ENCODE measurements at regions not wholly inside any gene's neighbourhood (a gene's known extent, or its start where the extent isn't known, plus 50 kb on each side); places are given as distances from the start of the nearest gene placed in this dataset.
"Not testable (repeated sequence)": the region's sequence is repeated elsewhere in the genome, so short reads cannot be mapped to it uniquely, and the experiment has no call there.

DNA sequence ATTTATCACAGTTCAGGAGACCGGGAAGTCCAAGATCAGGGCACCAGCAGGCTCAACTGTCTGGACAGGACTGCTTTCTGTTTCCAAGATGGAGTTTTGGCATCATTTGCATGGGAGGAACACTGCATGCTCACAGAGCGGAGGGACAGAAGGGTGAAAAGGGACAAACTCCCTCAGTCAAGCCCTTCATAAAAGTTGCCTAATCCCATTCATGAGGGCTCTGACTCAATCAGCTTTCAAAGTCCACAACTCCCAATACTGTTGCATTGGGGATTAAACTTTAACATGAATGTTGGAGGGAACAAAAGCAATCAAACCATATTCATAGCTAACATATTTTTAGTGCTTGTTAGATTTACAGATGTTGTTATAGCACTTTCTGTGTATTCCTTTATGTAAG lies 158.9 kb upstream of the MAD2L1 start:
- TF ChIP-seq ZNF274 (IDR thresholded peaks at IDR 0.05; ENCODE audit: low read depth, low read length) (no peak), SUZ12 (IDR thresholded peaks at IDR 0.05; ENCODE audit: extremely low read depth, insufficient read depth, insufficient read length) (no peak), YY1 (IDR thresholded peaks at IDR 0.05; ENCODE audit: insufficient read depth, insufficient read length) (no peak)
- H3K4me3 ChIP-seq (ENCODE audit: insufficient read length, low read depth), result no peak overlapping the region
- no peak for DNase-seq (ENCODE audit: low read depth, low spot score)
- no peaks in the 10 kb centered on the region for H3K4me1 ChIP-seq (ENCODE audit: insufficient read depth, insufficient read length)
- H3K9me3 ChIP-seq (ENCODE audit: insufficient read depth, low read length), result no peaks in the 10 kb centered on the region
- no peaks in the 10 kb centered on the region for H3K27me3 ChIP-seq (ENCODE audit: insufficient read depth, insufficient read length)
- H3K36me3 ChIP-seq (ENCODE audit: insufficient read depth, insufficient read length, low read length), result no peaks in the 10 kb centered on the region
- no peak overlapping the region for H3K9ac ChIP-seq (ENCODE audit: insufficient read length, low read depth)

DNA sequence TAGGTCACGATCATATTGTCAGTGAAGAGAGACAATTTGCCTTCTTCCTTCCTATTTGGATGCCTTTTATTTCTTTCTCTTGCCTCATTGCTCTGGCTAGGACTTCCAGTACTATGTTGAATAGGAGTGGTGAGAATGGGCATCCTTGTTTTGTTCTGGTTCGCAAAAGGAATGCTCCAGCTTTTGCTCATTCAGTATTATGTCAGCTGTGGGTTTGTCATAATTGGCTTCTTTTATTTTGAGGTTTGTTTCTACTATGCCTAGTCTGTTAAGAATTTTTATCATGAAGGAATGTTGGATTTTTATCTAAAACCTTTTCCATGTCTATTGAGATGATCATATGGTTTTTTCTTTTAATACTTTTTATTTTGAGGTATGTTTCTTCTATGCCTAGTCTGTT lies 152.3 kb upstream of the MAD2L1 start:
- TF ChIP-seq SUZ12 (IDR thresholded peaks at IDR 0.05; ENCODE audit: extremely low read depth, insufficient read depth, insufficient read length) (no peak), ZNF274 (IDR thresholded peaks at IDR 0.05; ENCODE audit: low read depth, low read length) (no peak), YY1 (IDR thresholded peaks at IDR 0.05; ENCODE audit: insufficient read depth, insufficient read length) (no peak)
- no peaks in the 10 kb centered on the region for H3K4me1 ChIP-seq (ENCODE audit: insufficient read depth, insufficient read length)
- no peaks in the 10 kb centered on the region for H3K27me3 ChIP-seq (ENCODE audit: insufficient read depth, insufficient read length)
- H3K9me3 ChIP-seq (ENCODE audit: insufficient read depth, low read length), result no peaks in the 10 kb centered on the region
- no peak overlapping the region for H3K9ac ChIP-seq (ENCODE audit: insufficient read length, low read depth)
- no peak for DNase-seq (ENCODE audit: low read depth, low spot score)
- H3K4me3 ChIP-seq (ENCODE audit: insufficient read length, low read depth), result no peak overlapping the region
- no peaks in the 10 kb centered on the region for H3K36me3 ChIP-seq (ENCODE audit: insufficient read depth, insufficient read length, low read length)

DNA sequence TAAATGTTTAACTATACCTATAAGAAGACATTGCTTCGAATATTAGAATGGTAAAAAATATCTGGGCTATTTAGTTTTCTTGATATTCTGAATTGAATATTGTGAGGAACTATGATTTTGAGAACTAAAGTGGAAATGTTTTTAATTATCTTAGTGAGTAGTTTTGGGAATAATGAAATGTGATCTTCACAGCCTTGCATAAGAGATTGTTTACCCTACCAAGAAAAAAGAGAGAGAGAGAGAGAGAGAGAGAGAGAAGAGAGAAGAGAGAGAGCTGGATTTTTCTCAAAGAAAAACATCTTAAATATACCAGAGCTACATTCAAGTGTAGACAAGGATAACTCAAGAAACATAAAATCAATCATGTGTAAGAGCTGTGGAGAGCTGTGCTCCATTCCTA lies 148.7 kb upstream of the MAD2L1 start:
- H3K4me1 ChIP-seq (ENCODE audit: insufficient read depth, insufficient read length), result no peaks in the 10 kb centered on the region

DNA sequence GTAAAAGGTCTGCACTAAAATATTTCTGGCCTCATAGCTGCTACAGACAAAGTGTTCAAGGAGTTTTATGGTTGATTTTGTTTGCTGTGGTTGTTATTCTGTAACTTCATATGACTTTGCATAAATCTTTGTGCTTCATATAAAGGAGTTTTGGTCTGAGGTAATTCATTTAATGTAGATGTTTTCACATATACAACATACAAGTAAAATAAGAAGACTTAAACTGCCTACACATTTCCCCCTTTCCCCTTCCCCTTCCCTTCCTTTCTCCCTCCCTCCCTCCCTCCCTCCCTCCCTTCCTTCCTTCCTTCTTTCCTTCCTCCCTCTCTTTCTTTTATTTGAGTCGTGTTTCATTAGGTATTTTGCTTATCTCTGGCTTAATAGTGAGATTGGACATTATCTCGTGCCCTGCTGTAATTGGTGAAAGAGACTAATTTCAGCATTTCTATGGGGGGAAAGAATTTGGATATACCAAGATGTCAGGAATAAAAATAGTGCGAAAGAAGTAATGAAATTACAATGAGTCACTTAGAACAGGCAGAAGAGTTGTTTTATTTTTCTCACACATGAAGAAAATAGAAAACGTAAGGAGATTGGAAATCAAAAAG lies 144.9 kb upstream of the MAD2L1 start:
- no peak overlapping the region for H3K9ac ChIP-seq (ENCODE audit: insufficient read length, low read depth)
- H3K4me1 ChIP-seq (ENCODE audit: insufficient read depth, insufficient read length), result no peaks in the 10 kb centered on the region
- no peak for DNase-seq (ENCODE audit: low read depth, low spot score)
- H3K4me3 ChIP-seq (ENCODE audit: insufficient read length, low read depth), result no peak overlapping the region
- H3K27me3 ChIP-seq (ENCODE audit: insufficient read depth, insufficient read length), result no peaks in the 10 kb centered on the region
- H3K36me3 ChIP-seq (ENCODE audit: insufficient read depth, insufficient read length, low read length), result no peaks in the 10 kb centered on the region
- H3K9me3 ChIP-seq (ENCODE audit: insufficient read depth, low read length), result no peaks in the 10 kb centered on the region
- TF ChIP-seq SUZ12 (IDR thresholded peaks at IDR 0.05; ENCODE audit: extremely low read depth, insufficient read depth, insufficient read length), result no peak

More for the DNA sequence above, 148.7 kb upstream of the MAD2L1 start:
- Histone ChIP-seq H3K27me3 (ENCODE audit: insufficient read depth, insufficient read length) (no peaks in the 10 kb centered on the region), H3K36me3 (ENCODE audit: insufficient read depth, insufficient read length, low read length) (no peaks in the 10 kb centered on the region), H3K4me3 (ENCODE audit: insufficient read length, low read depth) (no peak overlapping the region), H3K9me3 (ENCODE audit: insufficient read depth, low read length) (no peaks in the 10 kb centered on the region), H3K9ac (ENCODE audit: insufficient read length, low read depth) (no peak overlapping the region)
- no peak for TF ChIP-seq YY1 (IDR thresholded peaks at IDR 0.05; ENCODE audit: insufficient read depth, insufficient read length)
- TF ChIP-seq SUZ12 (IDR thresholded peaks at IDR 0.05; ENCODE audit: extremely low read depth, insufficient read depth, insufficient read length), result no peak
- TF ChIP-seq ZNF274 (IDR thresholded peaks at IDR 0.05; ENCODE audit: low read depth, low read length), result no peak
- DNase-seq (ENCODE audit: low read depth, low spot score), result no peak

DNA sequence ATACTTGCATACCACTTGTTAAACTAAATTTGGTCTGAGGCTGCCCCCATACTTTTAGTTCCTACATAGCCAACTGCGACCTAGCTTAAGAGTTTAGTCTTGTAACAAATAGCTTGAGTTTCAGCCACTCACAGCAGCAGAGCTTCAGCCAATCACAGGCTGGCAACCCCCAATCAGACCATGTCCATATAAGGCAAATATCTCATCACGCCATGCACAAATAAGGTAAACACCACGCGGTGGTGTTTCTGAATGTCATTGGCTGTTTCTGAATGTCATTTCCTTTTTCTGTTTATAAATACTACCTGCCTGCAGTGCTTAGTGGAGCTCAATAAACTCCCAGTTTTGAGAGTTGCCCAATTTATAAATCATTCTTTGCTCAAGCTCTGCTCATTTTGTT lies 143.1 kb upstream of the MAD2L1 start:
- Histone ChIP-seq H3K4me3 (ENCODE audit: insufficient read length, low read depth) (no peak overlapping the region), H3K9ac (ENCODE audit: insufficient read length, low read depth) (no peak overlapping the region), H3K9me3 (ENCODE audit: insufficient read depth, low read length) (no peaks in the 10 kb centered on the region), H3K4me1 (ENCODE audit: insufficient read depth, insufficient read length) (no peaks in the 10 kb centered on the region), H3K27me3 (ENCODE audit: insufficient read depth, insufficient read length) (no peaks in the 10 kb centered on the region), H3K36me3 (ENCODE audit: insufficient read depth, insufficient read length, low read length) (no peaks in the 10 kb centered on the region)
- no peak for TF ChIP-seq SUZ12 (IDR thresholded peaks at IDR 0.05; ENCODE audit: extremely low read depth, insufficient read depth, insufficient read length)
- TF ChIP-seq ZNF274 (IDR thresholded peaks at IDR 0.05; ENCODE audit: low read depth, low read length), result no peak
- no peak for TF ChIP-seq YY1 (IDR thresholded peaks at IDR 0.05; ENCODE audit: insufficient read depth, insufficient read length)
- no peak for DNase-seq (ENCODE audit: low read depth, low spot score)

DNA sequence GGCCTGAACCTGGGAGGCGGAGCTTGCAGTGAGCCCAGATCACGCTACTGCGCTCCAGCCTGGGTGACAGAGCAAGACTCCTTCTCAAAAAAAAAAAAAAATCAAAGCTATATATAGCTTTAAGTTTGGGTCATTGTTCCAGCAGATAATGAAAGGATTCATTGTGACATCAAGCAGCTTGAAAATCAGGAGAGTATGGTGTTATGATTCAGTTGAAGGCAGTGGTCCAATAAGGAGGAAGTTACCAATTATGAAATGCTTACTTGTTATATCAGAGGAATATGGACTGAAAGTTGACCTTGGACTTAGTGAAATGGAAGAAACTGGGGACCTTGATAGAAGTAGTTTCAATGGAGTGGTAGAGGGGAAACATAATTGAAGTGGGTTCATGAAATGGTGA lies 140.4 kb upstream of the MAD2L1 start:
- no peaks in the 10 kb centered on the region for H3K36me3 ChIP-seq (ENCODE audit: insufficient read depth, insufficient read length, low read length)
- TF ChIP-seq ZNF274 (IDR thresholded peaks at IDR 0.05; ENCODE audit: low read depth, low read length) (no peak), YY1 (IDR thresholded peaks at IDR 0.05; ENCODE audit: insufficient read depth, insufficient read length) (no peak), SUZ12 (IDR thresholded peaks at IDR 0.05; ENCODE audit: extremely low read depth, insufficient read depth, insufficient read length) (no peak)
- DNase-seq (ENCODE audit: low read depth, low spot score), result no peak

DNA sequence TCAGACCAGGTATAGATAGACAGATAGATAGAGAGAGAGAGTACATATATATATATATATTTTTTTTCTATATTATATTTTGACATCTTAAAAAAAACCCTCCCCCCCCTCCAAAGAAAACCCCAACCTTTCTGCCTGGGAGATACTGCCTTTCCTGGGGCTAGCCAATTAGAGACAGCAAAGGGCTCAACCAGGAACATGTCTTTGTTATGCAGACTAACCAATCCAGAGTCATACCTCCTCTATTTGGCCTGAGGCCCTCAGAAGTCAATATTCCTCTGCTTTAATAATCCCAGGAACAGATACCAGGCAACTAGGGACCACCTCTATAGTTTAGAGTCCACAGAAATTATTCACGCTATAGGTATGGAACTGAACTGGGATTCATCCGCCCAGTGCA lies 135.6 kb upstream of the MAD2L1 start:
- peak; percentile 0 for DNase-seq (ENCODE audit: low read depth, low spot score)
- H3K27me3 ChIP-seq (ENCODE audit: insufficient read depth, insufficient read length), result no peaks in the 10 kb centered on the region

More for the DNA sequence above, 140.4 kb upstream of the MAD2L1 start:
- no peaks in the 10 kb centered on the region for H3K4me1 ChIP-seq (ENCODE audit: insufficient read depth, insufficient read length)
- H3K9ac ChIP-seq (ENCODE audit: insufficient read length, low read depth), result no peak overlapping the region
- no peaks in the 10 kb centered on the region for H3K27me3 ChIP-seq (ENCODE audit: insufficient read depth, insufficient read length)
- no peak overlapping the region for H3K4me3 ChIP-seq (ENCODE audit: insufficient read length, low read depth)
- peaks cover 12% of the 10 kb centered on the region for H3K9me3 ChIP-seq (ENCODE audit: insufficient read depth, low read length)

DNA sequence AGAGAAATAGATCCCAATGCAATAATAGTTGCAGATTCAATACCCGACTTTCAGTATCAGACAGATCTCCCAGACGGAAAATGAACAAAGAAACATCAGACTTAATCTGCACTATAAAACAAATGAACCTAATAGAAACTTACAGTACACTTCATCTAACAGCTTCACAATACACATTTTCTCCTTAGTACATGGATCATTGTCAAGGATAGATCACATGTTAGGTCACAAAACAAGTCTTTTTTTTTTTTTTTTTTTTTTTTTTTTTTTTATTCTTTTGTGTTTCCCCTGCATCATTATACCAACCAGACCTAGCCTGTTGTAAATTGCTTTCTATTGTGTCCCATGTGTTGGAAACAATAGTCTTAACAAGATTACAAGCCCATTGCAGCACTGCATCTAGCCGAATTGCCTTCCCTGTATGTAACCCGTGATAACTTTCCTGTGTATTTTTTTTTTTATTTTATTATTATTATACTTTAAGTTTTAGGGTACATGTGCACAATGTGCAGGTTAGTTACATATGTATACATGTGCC lies 134.0 kb upstream of the MAD2L1 start:
- H3K4me1 ChIP-seq (ENCODE audit: insufficient read depth, insufficient read length); H3K27me3 ChIP-seq (ENCODE audit: insufficient read depth, insufficient read length); H3K4me3 ChIP-seq (ENCODE audit: insufficient read length, low read depth); H3K36me3 ChIP-seq (ENCODE audit: insufficient read depth, insufficient read length, low read length); DNase-seq (ENCODE audit: low read depth, low spot score); H3K9ac ChIP-seq (ENCODE audit: insufficient read length, low read depth): not testable (repeated sequence)
- H3K9me3 ChIP-seq (ENCODE audit: insufficient read depth, low read length), result peaks cover 12% of the 10 kb centered on the region

More for the DNA sequence above, 135.6 kb upstream of the MAD2L1 start:
- no peak for TF ChIP-seq SUZ12 (IDR thresholded peaks at IDR 0.05; ENCODE audit: extremely low read depth, insufficient read depth, insufficient read length)
- TF ChIP-seq YY1 (IDR thresholded peaks at IDR 0.05; ENCODE audit: insufficient read depth, insufficient read length), result no peak
- no peak for TF ChIP-seq ZNF274 (IDR thresholded peaks at IDR 0.05; ENCODE audit: low read depth, low read length)
- no peak overlapping the region for H3K4me3 ChIP-seq (ENCODE audit: insufficient read length, low read depth)
- H3K9me3 ChIP-seq (ENCODE audit: insufficient read depth, low read length), result peaks cover 12% of the 10 kb centered on the region
- no peak overlapping the region for H3K9ac ChIP-seq (ENCODE audit: insufficient read length, low read depth)
- H3K36me3 ChIP-seq (ENCODE audit: insufficient read depth, insufficient read length, low read length), result no peaks in the 10 kb centered on the region
- H3K4me1 ChIP-seq (ENCODE audit: insufficient read depth, insufficient read length), result no peaks in the 10 kb centered on the region
